ENCODE measurements at regions not wholly inside any gene's neighbourhood (a gene's known extent, or its start where the extent isn't known, plus 50 kb on each side); places are given as distances from the start of the nearest gene placed in this dataset.

GRCh38 chr12:60874091-60874490, 1278.3 kb downstream of the SLC16A7 start:
- H3K27ac ChIP-seq (ENCODE audit: low read depth, low read length): no peak overlapping the region
- ChIA-PET POLR2A (no interaction called here), RAD21 (ENCODE audit: low non-redundant PET in 1 of 2, low total read pairs in 2 of 2, uncharacterized antibody in 2 of 2, unreplicated experiment in 2 of 2) (no interaction called here), CTCF (no interaction called here)
- no peak overlapping the region for H3K9ac ChIP-seq (ENCODE audit: low read length)
- H3K36me3 ChIP-seq (ENCODE audit: control insufficient read depth in 1 of 2, insufficient read depth in 2 of 2, low read length in 2 of 2): no peaks in the 10 kb centered on the region
- H3K27me3 ChIP-seq (ENCODE audit: insufficient read depth, low read length): no peaks in the 10 kb centered on the region
- no peak overlapping the region for H2AFZ ChIP-seq (ENCODE audit: low read depth, low read length, poor library complexity, severe bottlenecking)
- H3K4me1 ChIP-seq (ENCODE audit: control insufficient read depth in 1 of 2, insufficient read depth in 2 of 2, low read length in 2 of 2): no peaks in the 10 kb centered on the region
- DNase-seq (ENCODE audit: low read depth, low spot score) (no peak), ATAC-seq (no peak)
- H3K9me2 ChIP-seq (ENCODE audit: insufficient read depth): 0 out of 2 replicates have a peak, but pooled peaks cover 6% of the 10 kb centered on the region
- no TSS peak for BruUV-seq (replicated peaks)
- no peaks in the 10 kb centered on the region for H3K9me3 ChIP-seq (ENCODE audit: control insufficient read depth in 1 of 2, insufficient read depth in 1 of 2, low read depth in 1 of 2, low read length in 2 of 2)
- no peaks in the 10 kb centered on the region for H4K20me1 ChIP-seq (ENCODE audit: insufficient read depth)
- H3K79me2 ChIP-seq (ENCODE audit: insufficient read depth, low read length): no peaks in the 10 kb centered on the region
- no peak overlapping the region for H3K4me3 ChIP-seq (replicated peaks in 1 of 2; ENCODE audit: low read depth in 1 of 2, low read length in 2 of 2)
- no peak overlapping the region for H3K4me2 ChIP-seq (ENCODE audit: low read length)
- intact Hi-C loops (cut with micrococcal nuclease): no loop called here
- no peak for TF ChIP-seq REST (IDR thresholded peaks at IDR 0.05; ENCODE audit: low read depth)
- TF ChIP-seq MAX (IDR thresholded peaks at IDR 0.05): no peak
- no peak for TF ChIP-seq ATF3 (IDR thresholded peaks at IDR 0.05)
- TF ChIP-seq POLR2A (IDR thresholded peaks at IDR 0.05; ENCODE audit: borderline replicate concordance, extremely low read depth, insufficient read depth, insufficient read length): no peak
- no peak for TF ChIP-seq JUND (IDR thresholded peaks at IDR 0.05)
- TF ChIP-seq SP1 (IDR thresholded peaks at IDR 0.05; ENCODE audit: low read depth): no peak
